ENCODE measurements at regions not wholly inside any gene's neighbourhood (a gene's known extent, or its start where the extent isn't known, plus 50 kb on each side); places are given as distances from the start of the nearest gene placed in this dataset.
A peak's percentile ranks its signal among the peaks of the same experiment; 100 is the strongest.
"Not testable (repeated sequence)": the region's sequence is repeated elsewhere in the genome, so short reads cannot be mapped to it uniquely, and the experiment has no call there.

- no peaks in the 10 kb centered on the region for H3K27me3 ChIP-seq
- H3K36me3 ChIP-seq (replicated peaks; ENCODE audit: insufficient read depth, low read depth): no peaks in the 10 kb centered on the region
- 50% methylated on average over 2 of the region's 2 CpGs for WGBS (ENCODE audit: low lambda C conversion rate, missing lambda C conversion rate)
- DNase-seq (ENCODE audit: low spot score): no peak
- TF ChIP-seq EZH2phosphoT487 (IDR thresholded peaks at IDR 0.05; ENCODE audit: low read depth, severe bottlenecking, unreplicated experiment) (no peak), CTCF (IDR thresholded peaks at IDR 0.05; ENCODE audit: poor library complexity) (no peak), EZH2 (IDR thresholded peaks at IDR 0.05; ENCODE audit: borderline replicate concordance) (no peak)
- no peaks in the 10 kb centered on the region for H4K20me1 ChIP-seq (ENCODE audit: insufficient read depth, poor library complexity, severe bottlenecking)
- H3K4me2 ChIP-seq: no peak overlapping the region
- peaks cover 5% of the 10 kb centered on the region for H3K9me3 ChIP-seq (ENCODE audit: low read depth)
- no peaks in the 10 kb centered on the region for H3K4me1 ChIP-seq (ENCODE audit: insufficient read depth)
- no peak overlapping the region for H3K4me3 ChIP-seq
- no peak overlapping the region for H3K27ac ChIP-seq
- H3K79me2 ChIP-seq: no peaks in the 10 kb centered on the region
- no peak overlapping the region for H2AFZ ChIP-seq
- H3K9me2 ChIP-seq (replicated peaks; ENCODE audit: insufficient read depth): no peaks in the 10 kb centered on the region
Measured at GRCh38 chrX:129347291-129347690, 176.0 kb downstream of the SMARCA1 start.

GRCh38 chrX:129346574-129346973 lies 176.7 kb downstream of the SMARCA1 start:
- H4K20me1 ChIP-seq (ENCODE audit: insufficient read depth, poor library complexity, severe bottlenecking): no peaks in the 10 kb centered on the region
- H2AFZ ChIP-seq: no peak overlapping the region
- H3K79me2 ChIP-seq: no peaks in the 10 kb centered on the region
- H3K27ac ChIP-seq: no peak overlapping the region
- H3K9me2 ChIP-seq (replicated peaks; ENCODE audit: insufficient read depth): no peaks in the 10 kb centered on the region
- no peaks in the 10 kb centered on the region for H3K36me3 ChIP-seq (replicated peaks; ENCODE audit: insufficient read depth, low read depth)
- no peak overlapping the region for H3K4me3 ChIP-seq
- WGBS (ENCODE audit: low lambda C conversion rate, missing lambda C conversion rate): 81% methylated on average over 3 of the region's 3 CpGs
- no peaks in the 10 kb centered on the region for H3K4me1 ChIP-seq (ENCODE audit: insufficient read depth)
- H3K27me3 ChIP-seq: no peaks in the 10 kb centered on the region
- no peak for DNase-seq (ENCODE audit: low spot score)
- TF ChIP-seq EZH2phosphoT487 (IDR thresholded peaks at IDR 0.05; ENCODE audit: low read depth, severe bottlenecking, unreplicated experiment): no peak
- TF ChIP-seq CTCF (IDR thresholded peaks at IDR 0.05; ENCODE audit: poor library complexity): no peak
- TF ChIP-seq EZH2 (IDR thresholded peaks at IDR 0.05; ENCODE audit: borderline replicate concordance): no peak
- peaks cover 5% of the 10 kb centered on the region for H3K9me3 ChIP-seq (ENCODE audit: low read depth)
- H3K4me2 ChIP-seq: no peak overlapping the region

- 38% methylated on average over 16 of the region's 16 CpGs for WGBS (ENCODE audit: low lambda C conversion rate, missing lambda C conversion rate)
Measured at GRCh38 chrX:129337264-129337663, 186.0 kb downstream of the SMARCA1 start.

GRCh38 chrX:129323115-129323514 lies 200.2 kb downstream of the SMARCA1 start:
- Histone ChIP-seq H3K9me3 (ENCODE audit: low read depth) (no peaks in the 10 kb centered on the region), H3K79me2 (no peaks in the 10 kb centered on the region)

More at GRCh38 chrX:129337264-129337663, 186.0 kb downstream of the SMARCA1 start:
- H3K9me2 ChIP-seq (replicated peaks; ENCODE audit: insufficient read depth); DNase-seq (ENCODE audit: low spot score); H3K9me3 ChIP-seq (ENCODE audit: low read depth); H4K20me1 ChIP-seq (ENCODE audit: insufficient read depth, poor library complexity, severe bottlenecking); H3K27me3 ChIP-seq; H3K79me2 ChIP-seq; H3K27ac ChIP-seq; H3K36me3 ChIP-seq (replicated peaks; ENCODE audit: insufficient read depth, low read depth); H3K4me1 ChIP-seq (ENCODE audit: insufficient read depth): not testable (repeated sequence)
- Histone ChIP-seq H3K4me3 (peak overlapping the region; percentile 10), H3K4me2 (peak overlapping the region; percentile 69), H2AFZ (peak overlapping the region; percentile 18)

More at GRCh38 chrX:129323115-129323514, 200.2 kb downstream of the SMARCA1 start:
- no peak overlapping the region for H2AFZ ChIP-seq
- no peak overlapping the region for H3K4me2 ChIP-seq
- no peaks in the 10 kb centered on the region for H3K4me1 ChIP-seq (ENCODE audit: insufficient read depth)
- no peaks in the 10 kb centered on the region for H4K20me1 ChIP-seq (ENCODE audit: insufficient read depth, poor library complexity, severe bottlenecking)
- no peaks in the 10 kb centered on the region for H3K27me3 ChIP-seq
- no peaks in the 10 kb centered on the region for H3K36me3 ChIP-seq (replicated peaks; ENCODE audit: insufficient read depth, low read depth)
- no peak for DNase-seq (ENCODE audit: low spot score)
- TF ChIP-seq CTCF (IDR thresholded peaks at IDR 0.05; ENCODE audit: poor library complexity): no peak
- no peak for TF ChIP-seq EZH2 (IDR thresholded peaks at IDR 0.05; ENCODE audit: borderline replicate concordance)
- H3K4me3 ChIP-seq: no peak overlapping the region
- 66% methylated on average over 3 of the region's 3 CpGs for WGBS (ENCODE audit: low lambda C conversion rate, missing lambda C conversion rate)
- H3K27ac ChIP-seq: no peak overlapping the region
- H3K9me2 ChIP-seq (replicated peaks; ENCODE audit: insufficient read depth): no peaks in the 10 kb centered on the region

Data from hepatocyte (in vitro differentiated cells).